NCI-H187 (cell line): ENCODE measurements at regions not wholly inside any gene's neighbourhood (a gene's known extent, or its start where the extent isn't known, plus 50 kb on each side); places are given as distances from the start of the nearest gene placed in this dataset.
"Not testable (repeated sequence)": the region's sequence is repeated elsewhere in the genome, so short reads cannot be mapped to it uniquely, and the experiment has no call there.

ENCODE experiments used
- DNase-seq, 2 experiments: peaks; one replicate each; lab custom pipeline; 2025; lab: John Stamatoyannopoulos, UW

- DNase-seq: no peak
Observed at GRCh38 chr3:77707281-77707680, 667.4 kb downstream of the ROBO2 start.

- DNase-seq: no peak
Observed at GRCh38 chr3:77709155-77709554, 669.3 kb downstream of the ROBO2 start.

- DNase-seq: no peak
Observed at GRCh38 chr3:77718311-77718710, 678.4 kb downstream of the ROBO2 start.

- DNase-seq: no peak
Observed at GRCh38 chr3:77720460-77720971, 680.6 kb downstream of the ROBO2 start.

GRCh38 chr3:77726517-77726916 lies 686.6 kb downstream of the ROBO2 start:
- no peak for DNase-seq

GRCh38 chr3:77746048-77746447 lies 706.1 kb downstream of the ROBO2 start:
- no peak for DNase-seq

- no peak for DNase-seq
Observed at GRCh38 chr3:77746892-77747291, 707.0 kb downstream of the ROBO2 start.

GRCh38 chr3:77756397-77756975 lies 716.6 kb downstream of the ROBO2 start:
- DNase-seq: not testable (repeated sequence)

- no peak for DNase-seq
Observed at GRCh38 chr3:77772459-77772858, 732.6 kb downstream of the ROBO2 start.

- no peak for DNase-seq
Observed at GRCh38 chr3:77773084-77773483, 733.2 kb downstream of the ROBO2 start.

GRCh38 chr3:77780278-77780996 lies 740.5 kb downstream of the ROBO2 start:
- DNase-seq: no peak

- DNase-seq: no peak
Observed at GRCh38 chr3:77786216-77786615, 746.3 kb downstream of the ROBO2 start.

GRCh38 chr3:77795013-77795412 lies 755.1 kb downstream of the ROBO2 start:
- peak in 1 of 2 experiments; percentile 6 for DNase-seq

GRCh38 chr3:77799278-77799677 lies 759.4 kb downstream of the ROBO2 start:
- peak; percentile 23 to 57 for DNase-seq

- no peak for DNase-seq
Observed at GRCh38 chr3:77800893-77801292, 761.0 kb downstream of the ROBO2 start.

- no peak for DNase-seq
Observed at GRCh38 chr3:77807312-77807711, 767.4 kb downstream of the ROBO2 start.

- DNase-seq: no peak
Observed at GRCh38 chr3:77814845-77815244, 774.9 kb downstream of the ROBO2 start.

- DNase-seq: no peak
Observed at GRCh38 chr3:77815467-77815866, 775.6 kb downstream of the ROBO2 start.

- no peak for DNase-seq
Observed at GRCh38 chr3:77816366-77816765, 776.5 kb downstream of the ROBO2 start.

GRCh38 chr3:77825001-77825827 lies 785.3 kb downstream of the ROBO2 start:
- DNase-seq: no peak

GRCh38 chr3:77835921-77836320 lies 796.0 kb downstream of the ROBO2 start:
- no peak for DNase-seq

GRCh38 chr3:77837456-77838025 lies 797.6 kb downstream of the ROBO2 start:
- DNase-seq: no peak
